H9 (cell line): ENCODE measurements at regions not wholly inside any gene's neighbourhood (a gene's known extent, or its start where the extent isn't known, plus 50 kb on each side); places are given as distances from the start of the nearest gene placed in this dataset.

Source experiments
- DNase-seq: peaks from one replicate; pipeline ENCODE4 v3.0.0-alpha.2; 2017
- H2AFZ ChIP-seq: one replicate; pipeline ENCODE4 v1.6.1; 2013; ENCODE audit warnings: mild to moderate bottlenecking, low read length, control low read depth, moderate library complexity
- H2AK5ac ChIP-seq: 2 replicates; pipeline ENCODE4 v1.6.1; 2013; ENCODE audit warnings: low read length, control low read depth, mixed read lengths; ENCODE audit not compliant: insufficient read length
- H2BK120ac ChIP-seq: one replicate; pipeline ENCODE4 v1.6.1; 2013; ENCODE audit warnings: low read depth, mild to moderate bottlenecking, low read length, control low read depth, inconsistent platforms; ENCODE audit not compliant: poor library complexity, severe bottlenecking
- H2BK12ac ChIP-seq: 2 replicates; pipeline ENCODE4 v1.6.1; 2013; ENCODE audit warnings: low read length, control low read depth, mixed read lengths, low read depth; ENCODE audit not compliant: insufficient read length
- H2BK15ac ChIP-seq: 2 replicates; pipeline ENCODE4 v1.6.1; 2013; ENCODE audit warnings: low read depth, low read length, control low read depth
- H2BK20ac ChIP-seq: one replicate; pipeline ENCODE4 v1.6.1; 2013; ENCODE audit warnings: low read depth, mild to moderate bottlenecking, low read length, control low read depth, inconsistent platforms; ENCODE audit not compliant: poor library complexity, severe bottlenecking
- H2BK5ac ChIP-seq: 2 replicates; pipeline ENCODE4 v1.6.1; 2013; ENCODE audit warnings: low read length, control low read depth, mixed read lengths; ENCODE audit not compliant: insufficient read length
- H3K14ac ChIP-seq: 2 replicates; pipeline ENCODE4 v1.6.1; 2013; ENCODE audit warnings: low read length, control low read depth; ENCODE audit not compliant: insufficient read depth
- H3K18ac ChIP-seq: 2 replicates; pipeline ENCODE4 v1.6.1; 2013; ENCODE audit warnings: low read depth, mild to moderate bottlenecking, mixed read lengths, low read length, control low read depth; ENCODE audit not compliant: insufficient read length
- H3K23ac ChIP-seq: 2 replicates; pipeline ENCODE4 v1.6.1; 2013; ENCODE audit warnings: low read length, control low read depth, mixed read lengths, low read depth; ENCODE audit not compliant: insufficient read length
- H3K23me2 ChIP-seq: 2 replicates; pipeline ENCODE4 v1.6.1; 2013; ENCODE audit warnings: low read depth, mild to moderate bottlenecking, mixed read lengths, low read length, control low read depth; ENCODE audit not compliant: insufficient read length, poor library complexity, severe bottlenecking
- H3K27ac ChIP-seq: 2 replicates; pipeline ENCODE4 v1.5.1; 2013; ENCODE audit warnings: low read length, control low read depth, mixed read lengths, low read depth; ENCODE audit not compliant: insufficient read length
- H3K27me3 ChIP-seq: 2 replicates; pipeline ENCODE4 v1.6.1; 2013; ENCODE audit warnings: low read length, control low read depth, inconsistent platforms; ENCODE audit not compliant: insufficient read depth
- H3K4ac ChIP-seq: 2 replicates; pipeline ENCODE4 v1.6.1; 2013; ENCODE audit warnings: low read depth, mild to moderate bottlenecking, control low read depth, inconsistent platforms, low read length, moderate library complexity
- H3K4me1 ChIP-seq: 2 replicates; pipeline ENCODE4 v1.6.1; 2013; ENCODE audit warnings: low read length, control low read depth, inconsistent platforms; ENCODE audit not compliant: insufficient read depth
- H3K4me2 ChIP-seq: 2 replicates; pipeline ENCODE4 v1.6.1; 2013; ENCODE audit warnings: low read length, control low read depth, mixed read lengths; ENCODE audit not compliant: insufficient read length, insufficient read depth
- H3K56ac ChIP-seq: 2 replicates; pipeline ENCODE4 v1.6.1; 2013; ENCODE audit warnings: low read depth, mild to moderate bottlenecking, mixed read lengths, low read length, control low read depth; ENCODE audit not compliant: insufficient read length
- H3K79me1 ChIP-seq: 2 replicates; pipeline ENCODE4 v1.6.1; 2013; ENCODE audit warnings: low read depth, mild to moderate bottlenecking, moderate library complexity, low read length, control low read depth, inconsistent platforms; ENCODE audit not compliant: insufficient read depth, poor library complexity, severe bottlenecking
- H3K79me2 ChIP-seq: 2 replicates; pipeline ENCODE4 v1.6.1; 2013; ENCODE audit warnings: low read length, control low read depth, inconsistent platforms; ENCODE audit not compliant: insufficient read depth
- H3K9ac ChIP-seq: 2 replicates; pipeline ENCODE4 v1.6.1; 2013; ENCODE audit warnings: low read length, control low read depth, mixed read lengths; ENCODE audit not compliant: insufficient read length; ENCODE audit errors: extremely low read depth
- H3K9me3 ChIP-seq: one replicate; pipeline ENCODE4 v1.6.1; 2013; ENCODE audit warnings: low read depth, low read length, inconsistent platforms; ENCODE audit not compliant: control insufficient read depth
- H3T11ph ChIP-seq: one replicate; pipeline ENCODE4 v1.6.1; 2013; ENCODE audit warnings: mild to moderate bottlenecking, low read length, control low read depth, inconsistent platforms
- H4K20me1 ChIP-seq: one replicate; pipeline ENCODE4 v1.6.1; 2013; ENCODE audit not compliant: control insufficient read depth, insufficient read length, insufficient read depth
- H4K5ac ChIP-seq: 2 replicates; pipeline ENCODE4 v1.6.1; 2013; ENCODE audit warnings: low read depth, mild to moderate bottlenecking, mixed read lengths, low read length, control low read depth; ENCODE audit not compliant: insufficient read length
- H4K8ac ChIP-seq: replicated peaks from 2 replicates; pipeline ENCODE4 v1.6.1; 2013; ENCODE audit warnings: low read length, control low read depth, mixed read lengths, low read depth; ENCODE audit not compliant: insufficient read length
- H4K91ac ChIP-seq: 2 replicates; pipeline ENCODE4 v1.6.1; 2013; ENCODE audit warnings: low read depth, mild to moderate bottlenecking, moderate library complexity, mixed read lengths, low read length, control low read depth; ENCODE audit not compliant: insufficient read length
- H3K27ac Mint-ChIP-seq, 3 experiments: 2 replicates in 2 of 3; 3 replicates in 1 of 3; pipeline ENCODE4 v1.8.0; 2020 to 2021; ENCODE audit warnings: mixed read lengths in 3 of 3, mild to moderate bottlenecking in 1 of 3, moderate library complexity in 1 of 3
- H3K27me3 Mint-ChIP-seq: 2 replicates; pipeline ENCODE4 v1.8.0; 2021; ENCODE audit warnings: low read depth, mild to moderate bottlenecking, moderate library complexity, mixed read lengths
- H3K36me3 Mint-ChIP-seq, 3 experiments: 2 replicates in 2 of 3; 3 replicates in 1 of 3; pipeline ENCODE4 v1.8.0; 2020 to 2021; ENCODE audit warnings: low read depth in 3 of 3, mixed read lengths in 3 of 3; ENCODE audit not compliant: insufficient read depth in 1 of 3
- H3K4me1 Mint-ChIP-seq, 2 experiments: 2 replicates each; pipeline ENCODE4 v1.8.0; 2020; ENCODE audit warnings: mixed read lengths in 2 of 2
- H3K4me3 Mint-ChIP-seq, 2 experiments: 2 replicates in 1 of 2; 3 replicates in 1 of 2; pipeline ENCODE4 v1.8.0; 2020 to 2021; ENCODE audit warnings: mild to moderate bottlenecking in 2 of 2, mixed read lengths in 2 of 2, moderate library complexity in 1 of 2
- H3K9me3 Mint-ChIP-seq, 2 experiments: 2 replicates in 1 of 2; 3 replicates in 1 of 2; pipeline ENCODE4 v1.8.0; 2020; ENCODE audit warnings: mild to moderate bottlenecking in 2 of 2, mixed read lengths in 2 of 2, moderate library complexity in 1 of 2
- WGBS: extraction: QIAGEN DNeasy Blood & Tissue Kit; methylation state at CpG from one replicate; pipeline ENCODE4 v1.1.7; 2013; ENCODE audit warnings: missing lambda C conversion rate, low lambda C conversion rate, mixed read lengths; ENCODE audit not compliant: insufficient read length; ENCODE audit errors: extremely low coverage; 5-methylcytosine and 5-hydroxymethylcytosine counted together
- TF ChIP-seq, protein P1 (sequence below): fragments of 200-600 bp; sonication (generic); conservative IDR thresholded peaks from 3 replicates; pipeline ENCODE4 v1.8.0; 2021; ENCODE audit warnings: antibody characterized with exemption, mild to moderate bottlenecking

- WGBS: no CpG with 5 or more reads among the region's 2 CpGs
- H3K9me3 ChIP-seq: no peaks in the 10 kb centered on the region
Observed at GRCh38 chr10:8663131-8663530, 608.6 kb downstream of the GATA3 start.

More at GRCh38 chr10:8663131-8663530, 608.6 kb downstream of the GATA3 start:
- H3K79me1 ChIP-seq: no peaks in the 10 kb centered on the region
- H3K23me2 ChIP-seq: no peaks in the 10 kb centered on the region
- H2AK5ac ChIP-seq: no peak overlapping the region
- Mint-ChIP-seq H3K27me3 (peaks cover 3% of the 10 kb centered on the region; the same call in 1 of the 2 replicates), H3K9me3 (peaks cover 2 to 3% of the 10 kb centered on the region in 2 experiments; a peak in 1 of 5 replicates), H3K27ac (no peak overlapping the region), H3K36me3 (0 out of 7 replicates have a peak, but pooled peaks cover 0 to 3% (median 0%) of the 10 kb centered on the region in 3 experiments), H3K4me1 (no peaks in the 10 kb centered on the region), H3K4me3 (no peak overlapping the region)
- no peak overlapping the region for H3T11ph ChIP-seq
- H2BK20ac ChIP-seq: no peak overlapping the region
- no peak overlapping the region for H2BK120ac ChIP-seq
- no peak overlapping the region for H3K4ac ChIP-seq
- H2BK5ac ChIP-seq: no peak overlapping the region
- TF ChIP-seq, protein P1, sequence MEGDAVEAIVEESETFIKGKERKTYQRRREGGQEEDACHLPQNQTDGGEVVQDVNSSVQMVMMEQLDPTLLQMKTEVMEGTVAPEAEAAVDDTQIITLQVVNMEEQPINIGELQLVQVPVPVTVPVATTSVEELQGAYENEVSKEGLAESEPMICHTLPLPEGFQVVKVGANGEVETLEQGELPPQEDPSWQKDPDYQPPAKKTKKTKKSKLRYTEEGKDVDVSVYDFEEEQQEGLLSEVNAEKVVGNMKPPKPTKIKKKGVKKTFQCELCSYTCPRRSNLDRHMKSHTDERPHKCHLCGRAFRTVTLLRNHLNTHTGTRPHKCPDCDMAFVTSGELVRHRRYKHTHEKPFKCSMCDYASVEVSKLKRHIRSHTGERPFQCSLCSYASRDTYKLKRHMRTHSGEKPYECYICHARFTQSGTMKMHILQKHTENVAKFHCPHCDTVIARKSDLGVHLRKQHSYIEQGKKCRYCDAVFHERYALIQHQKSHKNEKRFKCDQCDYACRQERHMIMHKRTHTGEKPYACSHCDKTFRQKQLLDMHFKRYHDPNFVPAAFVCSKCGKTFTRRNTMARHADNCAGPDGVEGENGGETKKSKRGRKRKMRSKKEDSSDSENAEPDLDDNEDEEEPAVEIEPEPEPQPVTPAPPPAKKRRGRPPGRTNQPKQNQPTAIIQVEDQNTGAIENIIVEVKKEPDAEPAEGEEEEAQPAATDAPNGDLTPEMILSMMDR: no peak
- H3K56ac ChIP-seq: no peak overlapping the region
- no peak overlapping the region for H4K8ac ChIP-seq
- H2BK12ac ChIP-seq: no peak overlapping the region
- H3K79me2 ChIP-seq: no peaks in the 10 kb centered on the region
- H3K4me2 ChIP-seq: no peak overlapping the region
- H4K20me1 ChIP-seq: no peaks in the 10 kb centered on the region
- no peak overlapping the region for H3K9ac ChIP-seq
- H3K27me3 ChIP-seq: no peaks in the 10 kb centered on the region
- H3K23ac ChIP-seq: no peak overlapping the region
- H3K4me1 ChIP-seq: no peaks in the 10 kb centered on the region
- H4K5ac ChIP-seq: no peak overlapping the region
- H3K18ac ChIP-seq: no peak overlapping the region
- no peak overlapping the region for H4K91ac ChIP-seq
- no peak for DNase-seq
- no peak overlapping the region for H3K14ac ChIP-seq
- no peak overlapping the region for H2BK15ac ChIP-seq
- no peak overlapping the region for H3K27ac ChIP-seq
- no peak overlapping the region for H2AFZ ChIP-seq
